ENCODE measurements at regions not wholly inside any gene's neighbourhood (a gene's known extent, or its start where the extent isn't known, plus 50 kb on each side); places are given as distances from the start of the nearest gene placed in this dataset.

DNA sequence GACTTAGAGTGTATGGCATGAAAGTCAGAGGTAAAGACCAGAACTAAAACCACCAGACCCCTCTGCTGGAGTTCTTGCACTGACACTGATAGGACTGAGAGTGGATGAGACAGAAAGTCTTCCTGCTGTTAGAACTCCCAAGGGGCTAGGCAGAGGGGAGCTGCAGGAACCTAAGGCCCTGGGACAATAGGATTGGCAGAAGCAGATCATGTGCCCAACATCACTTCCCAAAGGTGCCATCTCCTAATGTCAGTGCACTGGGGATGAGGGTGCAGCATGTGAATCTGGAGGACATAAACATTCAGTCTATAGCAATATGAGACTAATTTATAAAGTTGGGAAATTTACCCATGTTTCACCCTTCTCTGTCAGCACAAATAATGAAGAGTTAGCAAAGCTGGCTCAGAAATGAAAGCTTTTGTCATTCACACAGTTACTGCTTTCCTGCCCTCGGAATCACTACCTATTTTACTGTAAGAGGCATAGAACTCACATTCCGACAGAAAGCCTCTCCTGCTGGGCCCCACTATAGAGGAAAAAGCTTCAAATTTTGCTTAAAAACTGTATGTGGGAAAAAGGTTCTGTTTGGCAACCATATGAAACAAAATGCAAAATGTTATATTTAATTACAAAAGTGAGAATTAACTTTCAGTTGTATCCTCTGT is 49.9 kb upstream of the SSX2IP start:
- Histone ChIP-seq H4K20me1 (ENCODE audit: insufficient read depth) (no peaks in the 10 kb centered on the region), H3K4me2 (no peak overlapping the region), H2AFZ (ENCODE audit: low read depth) (no peak overlapping the region), H3K4me3 (ENCODE audit: low read depth in 2 of 2, low read length in 1 of 2) (no peak overlapping the region), H3K9me3 (no peaks in the 10 kb centered on the region), H3K27me3 (ENCODE audit: insufficient read depth) (no peaks in the 10 kb centered on the region), H3K36me3 (replicated peaks in 1 of 2; ENCODE audit: control insufficient read depth in 1 of 2, insufficient read depth in 2 of 2, low read length in 1 of 2) (no peaks in the 10 kb centered on the region), H3K27ac (ENCODE audit: low read depth in 2 of 2, low read length in 1 of 2) (no peak overlapping the region), H3K79me2 (ENCODE audit: insufficient read depth) (no peaks in the 10 kb centered on the region), H3K9ac (no peak overlapping the region), H3K4me1 (ENCODE audit: control insufficient read depth in 1 of 2, insufficient read depth in 2 of 2, low read depth in 1 of 2, low read length in 1 of 2) (no peaks in the 10 kb centered on the region; a peak in 2 of 4 replicates), H3K9me2 (no peaks in the 10 kb centered on the region), H3F3A (replicated peaks; ENCODE audit: insufficient read depth) (no peaks in the 10 kb centered on the region)
- TF ChIP-seq, protein P1, sequence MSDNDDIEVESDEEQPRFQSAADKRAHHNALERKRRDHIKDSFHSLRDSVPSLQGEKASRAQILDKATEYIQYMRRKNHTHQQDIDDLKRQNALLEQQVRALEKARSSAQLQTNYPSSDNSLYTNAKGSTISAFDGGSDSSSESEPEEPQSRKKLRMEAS (IDR thresholded peaks at IDR 0.05; ENCODE audit: low read depth), result no peak
- TF ChIP-seq, protein P2, sequence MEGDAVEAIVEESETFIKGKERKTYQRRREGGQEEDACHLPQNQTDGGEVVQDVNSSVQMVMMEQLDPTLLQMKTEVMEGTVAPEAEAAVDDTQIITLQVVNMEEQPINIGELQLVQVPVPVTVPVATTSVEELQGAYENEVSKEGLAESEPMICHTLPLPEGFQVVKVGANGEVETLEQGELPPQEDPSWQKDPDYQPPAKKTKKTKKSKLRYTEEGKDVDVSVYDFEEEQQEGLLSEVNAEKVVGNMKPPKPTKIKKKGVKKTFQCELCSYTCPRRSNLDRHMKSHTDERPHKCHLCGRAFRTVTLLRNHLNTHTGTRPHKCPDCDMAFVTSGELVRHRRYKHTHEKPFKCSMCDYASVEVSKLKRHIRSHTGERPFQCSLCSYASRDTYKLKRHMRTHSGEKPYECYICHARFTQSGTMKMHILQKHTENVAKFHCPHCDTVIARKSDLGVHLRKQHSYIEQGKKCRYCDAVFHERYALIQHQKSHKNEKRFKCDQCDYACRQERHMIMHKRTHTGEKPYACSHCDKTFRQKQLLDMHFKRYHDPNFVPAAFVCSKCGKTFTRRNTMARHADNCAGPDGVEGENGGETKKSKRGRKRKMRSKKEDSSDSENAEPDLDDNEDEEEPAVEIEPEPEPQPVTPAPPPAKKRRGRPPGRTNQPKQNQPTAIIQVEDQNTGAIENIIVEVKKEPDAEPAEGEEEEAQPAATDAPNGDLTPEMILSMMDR (IDR thresholded peaks at IDR 0.05), result no peak
- TF ChIP-seq, protein P3, sequence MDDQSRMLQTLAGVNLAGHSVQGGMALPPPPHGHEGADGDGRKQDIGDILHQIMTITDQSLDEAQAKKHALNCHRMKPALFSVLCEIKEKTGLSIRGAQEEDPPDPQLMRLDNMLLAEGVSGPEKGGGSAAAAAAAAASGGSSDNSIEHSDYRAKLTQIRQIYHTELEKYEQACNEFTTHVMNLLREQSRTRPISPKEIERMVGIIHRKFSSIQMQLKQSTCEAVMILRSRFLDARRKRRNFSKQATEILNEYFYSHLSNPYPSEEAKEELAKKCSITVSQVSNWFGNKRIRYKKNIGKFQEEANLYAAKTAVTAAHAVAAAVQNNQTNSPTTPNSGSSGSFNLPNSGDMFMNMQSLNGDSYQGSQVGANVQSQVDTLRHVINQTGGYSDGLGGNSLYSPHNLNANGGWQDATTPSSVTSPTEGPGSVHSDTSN (IDR thresholded peaks at IDR 0.05), result no peak
- TF ChIP-seq FOXJ3 (CRISPR knock-in tag; IDR thresholded peaks at IDR 0.05), result no peak
- no peak for TF ChIP-seq NFIC (IDR thresholded peaks at IDR 0.05; ENCODE audit: borderline replicate concordance)
- no peak for TF ChIP-seq NRF1 (IDR thresholded peaks at IDR 0.05; ENCODE audit: low read depth, low read length)
- no peak for TF ChIP-seq FOSL2 (IDR thresholded peaks at IDR 0.05; ENCODE audit: borderline replicate concordance, low read depth)
- TF ChIP-seq, protein P4, sequence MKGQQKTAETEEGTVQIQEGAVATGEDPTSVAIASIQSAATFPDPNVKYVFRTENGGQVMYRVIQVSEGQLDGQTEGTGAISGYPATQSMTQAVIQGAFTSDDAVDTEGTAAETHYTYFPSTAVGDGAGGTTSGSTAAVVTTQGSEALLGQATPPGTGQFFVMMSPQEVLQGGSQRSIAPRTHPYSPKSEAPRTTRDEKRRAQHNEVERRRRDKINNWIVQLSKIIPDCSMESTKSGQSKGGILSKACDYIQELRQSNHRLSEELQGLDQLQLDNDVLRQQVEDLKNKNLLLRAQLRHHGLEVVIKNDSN (IDR thresholded peaks at IDR 0.05; ENCODE audit: borderline replicate concordance, low read depth), result no peak
- no peak for TF ChIP-seq POLR2AphosphoS5 (IDR thresholded peaks at IDR 0.05; ENCODE audit: low read depth, low read length)
- no peak for TF ChIP-seq SMC3 (IDR thresholded peaks at IDR 0.05; ENCODE audit: low read depth, low read length)
- no peak for TF ChIP-seq GATA2 (CRISPR knock-in tag; IDR thresholded peaks at IDR 0.05)
- no peak for TF ChIP-seq RFX5 (IDR thresholded peaks at IDR 0.05; ENCODE audit: low read length)
- no peak for TF ChIP-seq MXI1 (IDR thresholded peaks at IDR 0.05; ENCODE audit: low read depth, low read length)
- CTCF ChIA-PET, result interaction anchor here (0.9 to 4.0 kb wide), 6 partner anchors 10 to 236 kb away, joined by 3 to 22 read pairs (median 3); no protein-coding TSS in a partner anchor
- no peak for DNase-seq
- POLR2A ChIA-PET, result no interaction called here
- WGBS (ENCODE audit: low lambda C conversion rate), result 80% methylated on average over 2 of the region's 2 CpGs
